NCI-H2107 treated with DMSO at 0.1 percent for 48 hours (cell line): ENCODE measurements at regions not wholly inside any gene's neighbourhood (a gene's known extent, or its start where the extent isn't known, plus 50 kb on each side); places are given as distances from the start of the nearest gene placed in this dataset.

Experiments
- DNase-seq: peaks from one replicate; lab custom pipeline; 2025; ENCODE audit not compliant: unreplicated experiment; lab: John Stamatoyannopoulos, UW

- no peak for DNase-seq
Observed at GRCh38 chr5:3542769-3543168, 52.9 kb upstream of the IRX1 start.

- no peak for DNase-seq
Observed at GRCh38 chr5:3542158-3542557, 53.5 kb upstream of the IRX1 start.

- DNase-seq, result no peak
Observed at GRCh38 chr5:3538886-3539285, 56.7 kb upstream of the IRX1 start.

GRCh38 chr5:3537942-3538341 lies 57.7 kb upstream of the IRX1 start:
- no peak for DNase-seq

GRCh38 chr5:3535414-3536211 lies 60.0 kb upstream of the IRX1 start:
- no peak for DNase-seq

- DNase-seq, result no peak
Observed at GRCh38 chr5:3534997-3535396, 60.6 kb upstream of the IRX1 start.

GRCh38 chr5:3531320-3531986 lies 64.2 kb upstream of the IRX1 start:
- DNase-seq, result no peak

- no peak for DNase-seq
Observed at GRCh38 chr5:3530251-3530650, 65.4 kb upstream of the IRX1 start.

GRCh38 chr5:3526551-3527185 lies 69.0 kb upstream of the IRX1 start:
- DNase-seq, result no peak

- DNase-seq, result no peak
Observed at GRCh38 chr5:3522491-3522890, 73.1 kb upstream of the IRX1 start.

GRCh38 chr5:3518576-3518975 lies 77.1 kb upstream of the IRX1 start:
- DNase-seq, result no peak

GRCh38 chr5:3518051-3518450 lies 77.6 kb upstream of the IRX1 start:
- no peak for DNase-seq

- DNase-seq, result no peak
Observed at GRCh38 chr5:3517348-3517747, 78.3 kb upstream of the IRX1 start.

GRCh38 chr5:3512361-3513095 lies 83.1 kb upstream of the IRX1 start:
- no peak for DNase-seq

GRCh38 chr5:3511934-3512333 lies 83.7 kb upstream of the IRX1 start:
- DNase-seq, result no peak

GRCh38 chr5:3511519-3511918 lies 84.1 kb upstream of the IRX1 start:
- DNase-seq, result no peak

GRCh38 chr5:3510642-3511417 lies 84.8 kb upstream of the IRX1 start:
- DNase-seq, result no peak

GRCh38 chr5:3509290-3509689 lies 86.3 kb upstream of the IRX1 start:
- DNase-seq, result no peak

GRCh38 chr5:3508395-3508794 lies 87.2 kb upstream of the IRX1 start:
- no peak for DNase-seq

- no peak for DNase-seq
Observed at GRCh38 chr5:3490957-3491507, 104.6 kb upstream of the IRX1 start.
